A549 (cell line): ENCODE measurements at regions not wholly inside any gene's neighbourhood (a gene's known extent, or its start where the extent isn't known, plus 50 kb on each side); places are given as distances from the start of the nearest gene placed in this dataset.

Source experiments
- ATAC-seq, 2 experiments: fragments of 200-7000 bp in 1 of 2; fragments of >200 bp in 1 of 2; cut with Nextera tagmentation in 1 of 2; cut with Tn5 transposase in 1 of 2; 3 replicates each; pipeline versions ENCODE4 v1.8.0 to v1.9.1; 2018 to 2020; ENCODE audit warnings: mild to moderate bottlenecking in 1 of 2, moderate library complexity in 1 of 2
- CTCF ChIA-PET: fragments of 300-600 bp; sonication (Branson Sonifier 250); formaldehyde crosslinking; extraction: SDS; loops from one replicate; lab custom pipeline; 2021; ENCODE audit warnings: antibody characterized with exemption, inconsistent platforms; lab: Yijun Ruan, JAX
- POLR2A ChIA-PET: fragments of 350-600 bp; formaldehyde crosslinking; extraction: SDS; loops from one replicate; lab custom pipeline; 2021; ENCODE audit warnings: antibody characterized with exemption, inconsistent platforms; lab: Yijun Ruan, JAX
- DNase-seq, 2 experiments: peaks; one replicate each; pipeline versions ENCODE4 v3.0.0 to v3.0.0-alpha.2; 2011 to 2016; ENCODE audit warnings: low read depth in 1 of 2, low spot score in 1 of 2
- FAIRE-seq: peaks from 2 replicates; lab custom pipeline; 2011; peaks lifted over from hg19 to GRCh38; lab: Jason Lieb, UNC
- H3K27ac ChIP-seq, 2 experiments: fragments of >200 bp; sonication (Bioruptor Twin); formaldehyde crosslinking; 3 replicates each; pipeline ENCODE4 v1.5.1; 2016 to 2017
- H3K4me1 ChIP-seq: fragments of >200 bp; sonication (Bioruptor Twin); formaldehyde crosslinking; 3 replicates; pipeline ENCODE4 v1.6.1; 2016
- H3K4me2 ChIP-seq: fragments of >200 bp; sonication (Bioruptor Twin); formaldehyde crosslinking; 3 replicates; pipeline ENCODE4 v1.6.1; 2016
- H3K4me3 ChIP-seq: fragments of >200 bp; sonication (Bioruptor Twin); formaldehyde crosslinking; 3 replicates; pipeline ENCODE4 v1.5.1; 2016
- H3K9me3 ChIP-seq: fragments of >200 bp; sonication (Bioruptor Twin); formaldehyde crosslinking; 3 replicates; pipeline ENCODE4 v1.6.1; 2016
- BHLHE40 ChIP-seq: IDR thresholded peaks from 2 replicates; pipeline ENCODE4 v1.6.1; 2012; ENCODE audit warnings: low read depth, low read length, inconsistent platforms
- CBX2 ChIP-seq: fragments of 200-600 bp; sonication (generic); IDR thresholded peaks from 2 replicates; pipeline ENCODE4 v1.6.1; 2016; ENCODE audit warnings: low read depth, mild to moderate bottlenecking, borderline replicate concordance
- CHD4 ChIP-seq: fragments of 200-600 bp; sonication (generic); IDR thresholded peaks from 2 replicates; pipeline ENCODE4 v1.6.1; 2016; ENCODE audit warnings: antibody characterized with exemption, mild to moderate bottlenecking, borderline replicate concordance
- EHMT2 ChIP-seq: fragments of 200-600 bp; sonication (generic); IDR thresholded peaks from 2 replicates; pipeline ENCODE4 v1.6.1; 2016; ENCODE audit warnings: antibody characterized with exemption, low read depth, mild to moderate bottlenecking, moderate library complexity
- EP300 ChIP-seq, 2 experiments: fragments of >200 bp; sonication (Bioruptor Twin); formaldehyde crosslinking; IDR thresholded peaks; 2 replicates in 1 of 2; 3 replicates in 1 of 2; pipeline ENCODE4 v1.6.1; 2016 to 2017
- HEYL ChIP-seq: fragments of 250-450 bp; sonication (Bioruptor Pico); IDR thresholded peaks from 2 replicates; pipeline ENCODE4 v1.8.0; 2021; ENCODE audit warnings: mild to moderate bottlenecking, moderate library complexity
- HOXA7 ChIP-seq: fragments of 250-450 bp; sonication (Bioruptor Pico); IDR thresholded peaks from 2 replicates; pipeline ENCODE4 v1.5.0; 2020; ENCODE audit warnings: mild to moderate bottlenecking, moderate library complexity
- HOXB13 ChIP-seq: fragments of 250-450 bp; sonication (Bioruptor Pico); IDR thresholded peaks from 2 replicates; pipeline ENCODE4 v1.5.0; 2020; ENCODE audit warnings: low read depth, mild to moderate bottlenecking, moderate library complexity
- JUNB ChIP-seq: fragments of >200 bp; sonication (Bioruptor Twin); formaldehyde crosslinking; IDR thresholded peaks from 2 replicates; pipeline ENCODE4 v1.6.1; 2016
- KDM1A ChIP-seq: fragments of 200-600 bp; sonication (generic); IDR thresholded peaks from 2 replicates; pipeline ENCODE4 v1.6.1; 2016; ENCODE audit warnings: low read depth, mild to moderate bottlenecking
- KDM5A ChIP-seq: fragments of 200-600 bp; sonication (generic); IDR thresholded peaks from 2 replicates; pipeline ENCODE4 v1.6.1; 2016; ENCODE audit warnings: antibody characterized with exemption, mild to moderate bottlenecking
- MYC ChIP-seq: IDR thresholded peaks from 2 replicates; pipeline ENCODE4 v1.6.1; 2012; ENCODE audit warnings: mild to moderate bottlenecking, inconsistent platforms, low read length, improper control_type of control experiment, borderline replicate concordance
- NR3C1 ChIP-seq: fragments of >200 bp; sonication (Bioruptor Twin); formaldehyde crosslinking; IDR thresholded peaks from 3 replicates; pipeline ENCODE4 v1.6.1; 2017
- RARB ChIP-seq: fragments of 250-450 bp; sonication (Bioruptor Pico); IDR thresholded peaks from 2 replicates; pipeline ENCODE4 v1.8.0; 2021; ENCODE audit warnings: mild to moderate bottlenecking, moderate library complexity
- SMC3 ChIP-seq: fragments of >200 bp; sonication (Bioruptor Twin); formaldehyde crosslinking; IDR thresholded peaks from 3 replicates; pipeline ENCODE4 v1.6.1; 2018; ENCODE audit warnings: inconsistent platforms
- SREBF2 ChIP-seq: fragments of 450-650 bp; IDR thresholded peaks from 2 replicates; pipeline ENCODE4 v1.6.1; 2014; ENCODE audit warnings: mild to moderate bottlenecking, moderate library complexity
- TFCP2L1 ChIP-seq: fragments of 250-450 bp; sonication (Bioruptor Pico); IDR thresholded peaks from 2 replicates; pipeline ENCODE4 v1.5.0; 2021; ENCODE audit warnings: mild to moderate bottlenecking
- TP53 ChIP-seq: fragments of 250-450 bp; sonication (Bioruptor Pico); IDR thresholded peaks from 2 replicates; pipeline ENCODE4 v1.5.0; 2021; ENCODE audit warnings: mild to moderate bottlenecking, moderate library complexity
- ZFP36 ChIP-seq: fragments of 450-650 bp; IDR thresholded peaks from 2 replicates; pipeline ENCODE4 v1.6.1; 2014; ENCODE audit warnings: borderline replicate concordance; ENCODE audit not compliant: partially characterized antibody
- WGBS: methylation state at CpG from one replicate; pipeline ENCODE4 v1.1.6; 2017; ENCODE audit errors: missing lambda C conversion rate; 5-methylcytosine and 5-hydroxymethylcytosine counted together
- TF ChIP-seq, protein P1 (sequence below): fragments of 250-450 bp; sonication (Bioruptor Pico); IDR thresholded peaks from 2 replicates; pipeline ENCODE4 v1.5.0; 2020; ENCODE audit warnings: low read depth, mild to moderate bottlenecking, moderate library complexity
- TF ChIP-seq, protein P2 (sequence below): fragments of 200-600 bp; sonication (generic); IDR thresholded peaks from 2 replicates; pipeline ENCODE4 v1.6.1; 2016; ENCODE audit warnings: antibody characterized with exemption, mild to moderate bottlenecking, moderate library complexity
- TF ChIP-seq, protein P3 (sequence below): fragments of >200 bp; sonication (Bioruptor Twin); formaldehyde crosslinking; IDR thresholded peaks from 2 replicates; pipeline ENCODE4 v1.6.1; 2016
- TF ChIP-seq, protein P4 (sequence below): IDR thresholded peaks from 2 replicates; pipeline ENCODE4 v1.6.1; 2012
- TF ChIP-seq, protein P5 (sequence below): IDR thresholded peaks from 2 replicates; pipeline ENCODE4 v1.6.1; 2012; ENCODE audit warnings: low read depth, borderline replicate concordance
- TF ChIP-seq, protein P6 (sequence below): fragments of >200 bp; sonication (Bioruptor Twin); formaldehyde crosslinking; IDR thresholded peaks from 3 replicates; pipeline ENCODE4 v1.5.1; 2016

DNA sequence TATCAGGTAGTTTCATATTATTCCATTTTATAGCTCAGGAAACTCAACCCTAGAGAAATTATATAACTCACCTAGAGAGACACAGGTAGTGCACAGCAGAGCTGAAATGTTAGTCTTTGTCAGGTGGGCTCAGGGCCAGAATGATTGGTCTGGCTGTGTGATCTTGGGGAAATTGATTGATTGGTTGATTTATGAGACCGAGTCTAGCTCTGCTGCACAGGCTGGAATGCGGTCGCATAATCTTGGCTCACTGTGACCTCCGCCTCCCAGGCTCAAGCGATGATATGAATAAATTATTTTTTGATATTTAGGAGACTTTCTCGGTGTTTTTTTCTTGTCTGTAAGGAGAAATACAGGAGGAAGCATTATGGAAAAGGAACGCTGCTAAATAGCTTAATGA lies 239.9 kb upstream of the SLC10A2 start (continued):
- TF ChIP-seq SREBF2 (no peak), NR3C1 (no peak), ZFP36 (no peak), TP53 (CRISPR knock-in tag) (no peak), HOXA7 (CRISPR knock-in tag) (no peak)
- TF ChIP-seq, protein P1, sequence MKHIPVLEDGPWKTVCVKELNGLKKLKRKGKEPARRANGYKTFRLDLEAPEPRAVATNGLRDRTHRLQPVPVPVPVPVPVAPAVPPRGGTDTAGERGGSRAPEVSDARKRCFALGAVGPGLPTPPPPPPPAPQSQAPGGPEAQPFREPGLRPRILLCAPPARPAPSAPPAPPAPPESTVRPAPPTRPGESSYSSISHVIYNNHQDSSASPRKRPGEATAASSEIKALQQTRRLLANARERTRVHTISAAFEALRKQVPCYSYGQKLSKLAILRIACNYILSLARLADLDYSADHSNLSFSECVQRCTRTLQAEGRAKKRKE (CRISPR knock-in tag): no peak

DNA sequence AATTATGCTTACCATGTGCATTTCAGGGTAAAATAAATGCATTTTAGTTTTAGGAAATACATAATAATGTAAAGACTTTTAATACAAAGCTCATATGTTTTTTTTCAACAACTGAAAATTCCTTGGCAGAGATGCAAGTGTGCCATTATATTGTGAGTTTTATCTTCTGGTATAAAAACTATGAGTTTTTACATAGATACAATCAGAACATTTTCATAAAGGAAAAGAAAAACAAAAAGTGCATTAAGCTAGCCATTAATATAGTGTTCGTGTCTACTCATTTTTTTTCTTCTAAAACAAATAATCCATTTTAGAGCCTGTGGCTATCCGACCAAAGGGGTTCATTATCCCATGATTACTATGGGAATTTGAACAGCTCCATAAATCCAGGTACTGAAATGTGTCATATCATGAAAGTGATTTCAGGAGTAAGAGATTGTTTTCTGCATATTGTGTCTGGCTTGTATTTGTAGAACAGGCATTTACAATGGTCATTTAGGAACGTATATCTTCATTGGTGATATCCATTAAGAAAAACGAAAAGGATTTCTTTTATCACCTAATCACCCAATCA lies 236.9 kb upstream of the SLC10A2 start:
- ChIA-PET CTCF (interaction anchor here (1.0 kb wide), 1 partner anchor 12 kb away, joined by 3 read pairs; no protein-coding TSS in a partner anchor), POLR2A (no interaction called here)
- no peak for TF ChIP-seq CHD4
- TF ChIP-seq, protein P2, sequence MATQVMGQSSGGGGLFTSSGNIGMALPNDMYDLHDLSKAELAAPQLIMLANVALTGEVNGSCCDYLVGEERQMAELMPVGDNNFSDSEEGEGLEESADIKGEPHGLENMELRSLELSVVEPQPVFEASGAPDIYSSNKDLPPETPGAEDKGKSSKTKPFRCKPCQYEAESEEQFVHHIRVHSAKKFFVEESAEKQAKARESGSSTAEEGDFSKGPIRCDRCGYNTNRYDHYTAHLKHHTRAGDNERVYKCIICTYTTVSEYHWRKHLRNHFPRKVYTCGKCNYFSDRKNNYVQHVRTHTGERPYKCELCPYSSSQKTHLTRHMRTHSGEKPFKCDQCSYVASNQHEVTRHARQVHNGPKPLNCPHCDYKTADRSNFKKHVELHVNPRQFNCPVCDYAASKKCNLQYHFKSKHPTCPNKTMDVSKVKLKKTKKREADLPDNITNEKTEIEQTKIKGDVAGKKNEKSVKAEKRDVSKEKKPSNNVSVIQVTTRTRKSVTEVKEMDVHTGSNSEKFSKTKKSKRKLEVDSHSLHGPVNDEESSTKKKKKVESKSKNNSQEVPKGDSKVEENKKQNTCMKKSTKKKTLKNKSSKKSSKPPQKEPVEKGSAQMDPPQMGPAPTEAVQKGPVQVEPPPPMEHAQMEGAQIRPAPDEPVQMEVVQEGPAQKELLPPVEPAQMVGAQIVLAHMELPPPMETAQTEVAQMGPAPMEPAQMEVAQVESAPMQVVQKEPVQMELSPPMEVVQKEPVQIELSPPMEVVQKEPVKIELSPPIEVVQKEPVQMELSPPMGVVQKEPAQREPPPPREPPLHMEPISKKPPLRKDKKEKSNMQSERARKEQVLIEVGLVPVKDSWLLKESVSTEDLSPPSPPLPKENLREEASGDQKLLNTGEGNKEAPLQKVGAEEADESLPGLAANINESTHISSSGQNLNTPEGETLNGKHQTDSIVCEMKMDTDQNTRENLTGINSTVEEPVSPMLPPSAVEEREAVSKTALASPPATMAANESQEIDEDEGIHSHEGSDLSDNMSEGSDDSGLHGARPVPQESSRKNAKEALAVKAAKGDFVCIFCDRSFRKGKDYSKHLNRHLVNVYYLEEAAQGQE: no peak
- no peak for TF ChIP-seq TFCP2L1 (CRISPR knock-in tag)
- TF ChIP-seq KDM5A: no peak
- TF ChIP-seq EP300 (IDR thresholded peaks at IDR 0.05): no peak
- TF ChIP-seq BHLHE40: no peak
- TF ChIP-seq EHMT2: no peak
- TF ChIP-seq HOXB13 (CRISPR knock-in tag): no peak
- no peak for TF ChIP-seq MYC
- TF ChIP-seq JUNB: no peak
- TF ChIP-seq HEYL (CRISPR knock-in tag): no peak
- no peak for TF ChIP-seq KDM1A
- TF ChIP-seq, protein P3, sequence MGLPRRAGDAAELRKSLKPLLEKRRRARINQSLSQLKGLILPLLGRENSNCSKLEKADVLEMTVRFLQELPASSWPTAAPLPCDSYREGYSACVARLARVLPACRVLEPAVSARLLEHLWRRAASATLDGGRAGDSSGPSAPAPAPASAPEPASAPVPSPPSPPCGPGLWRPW: no peak
- TF ChIP-seq CBX2: no peak
- Histone ChIP-seq H3K4me3 (no peak overlapping the region), H3K9me3 (no peaks in the 10 kb centered on the region), H3K27ac (no peak overlapping the region), H3K4me1 (no peaks in the 10 kb centered on the region), H3K4me2 (no peak overlapping the region)
- FAIRE-seq: no peak
- no peak for DNase-seq
- WGBS: 2% methylated on average over 4 of the region's 4 CpGs
- no peak for ATAC-seq

DNA sequence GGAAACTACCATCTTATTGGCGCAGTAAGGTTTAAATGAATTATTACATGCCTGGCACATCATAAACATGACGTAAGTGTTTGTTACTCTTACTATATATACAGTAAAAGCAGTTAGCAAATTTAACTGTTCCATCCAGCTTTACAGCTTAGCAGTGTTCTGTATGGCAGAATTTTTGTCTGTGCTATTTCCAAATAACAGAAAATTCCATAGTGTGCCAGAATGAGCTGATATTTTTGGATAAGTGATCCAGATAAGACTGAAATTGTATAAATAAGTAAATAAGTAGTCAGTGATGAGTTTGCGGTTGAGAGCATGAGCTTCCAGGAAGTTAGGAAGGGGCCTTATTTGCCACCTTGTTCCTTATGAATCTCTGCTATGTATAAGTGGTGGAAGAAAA lies 236.5 kb upstream of the SLC10A2 start:
- Histone ChIP-seq H3K27ac (no peak overlapping the region), H3K4me1 (no peaks in the 10 kb centered on the region), H3K9me3 (no peaks in the 10 kb centered on the region), H3K4me2 (no peak overlapping the region), H3K4me3 (no peak overlapping the region)
- ATAC-seq: no peak
- no peak for FAIRE-seq
- WGBS: 32% methylated on average over 3 of the region's 3 CpGs
- ChIA-PET POLR2A (no interaction called here), CTCF (interaction anchor here (1.0 kb wide), 1 partner anchor 13 kb away, joined by 3 read pairs; no protein-coding TSS in a partner anchor)
- DNase-seq: no peak
- TF ChIP-seq, protein P4, sequence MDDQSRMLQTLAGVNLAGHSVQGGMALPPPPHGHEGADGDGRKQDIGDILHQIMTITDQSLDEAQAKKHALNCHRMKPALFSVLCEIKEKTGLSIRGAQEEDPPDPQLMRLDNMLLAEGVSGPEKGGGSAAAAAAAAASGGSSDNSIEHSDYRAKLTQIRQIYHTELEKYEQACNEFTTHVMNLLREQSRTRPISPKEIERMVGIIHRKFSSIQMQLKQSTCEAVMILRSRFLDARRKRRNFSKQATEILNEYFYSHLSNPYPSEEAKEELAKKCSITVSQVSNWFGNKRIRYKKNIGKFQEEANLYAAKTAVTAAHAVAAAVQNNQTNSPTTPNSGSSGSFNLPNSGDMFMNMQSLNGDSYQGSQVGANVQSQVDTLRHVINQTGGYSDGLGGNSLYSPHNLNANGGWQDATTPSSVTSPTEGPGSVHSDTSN: no peak
- TF ChIP-seq, protein P5, sequence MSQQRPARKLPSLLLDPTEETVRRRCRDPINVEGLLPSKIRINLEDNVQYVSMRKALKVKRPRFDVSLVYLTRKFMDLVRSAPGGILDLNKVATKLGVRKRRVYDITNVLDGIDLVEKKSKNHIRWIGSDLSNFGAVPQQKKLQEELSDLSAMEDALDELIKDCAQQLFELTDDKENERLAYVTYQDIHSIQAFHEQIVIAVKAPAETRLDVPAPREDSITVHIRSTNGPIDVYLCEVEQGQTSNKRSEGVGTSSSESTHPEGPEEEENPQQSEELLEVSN: no peak
- TF ChIP-seq RARB (CRISPR knock-in tag): no peak
- TF ChIP-seq, protein P1 (CRISPR knock-in tag): no peak
- no peak for TF ChIP-seq EP300 (IDR thresholded peaks at IDR 0.05)
- TF ChIP-seq, protein P6, sequence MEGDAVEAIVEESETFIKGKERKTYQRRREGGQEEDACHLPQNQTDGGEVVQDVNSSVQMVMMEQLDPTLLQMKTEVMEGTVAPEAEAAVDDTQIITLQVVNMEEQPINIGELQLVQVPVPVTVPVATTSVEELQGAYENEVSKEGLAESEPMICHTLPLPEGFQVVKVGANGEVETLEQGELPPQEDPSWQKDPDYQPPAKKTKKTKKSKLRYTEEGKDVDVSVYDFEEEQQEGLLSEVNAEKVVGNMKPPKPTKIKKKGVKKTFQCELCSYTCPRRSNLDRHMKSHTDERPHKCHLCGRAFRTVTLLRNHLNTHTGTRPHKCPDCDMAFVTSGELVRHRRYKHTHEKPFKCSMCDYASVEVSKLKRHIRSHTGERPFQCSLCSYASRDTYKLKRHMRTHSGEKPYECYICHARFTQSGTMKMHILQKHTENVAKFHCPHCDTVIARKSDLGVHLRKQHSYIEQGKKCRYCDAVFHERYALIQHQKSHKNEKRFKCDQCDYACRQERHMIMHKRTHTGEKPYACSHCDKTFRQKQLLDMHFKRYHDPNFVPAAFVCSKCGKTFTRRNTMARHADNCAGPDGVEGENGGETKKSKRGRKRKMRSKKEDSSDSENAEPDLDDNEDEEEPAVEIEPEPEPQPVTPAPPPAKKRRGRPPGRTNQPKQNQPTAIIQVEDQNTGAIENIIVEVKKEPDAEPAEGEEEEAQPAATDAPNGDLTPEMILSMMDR: no peak
- no peak for TF ChIP-seq KDM5A
- no peak for TF ChIP-seq HOXA7 (CRISPR knock-in tag)
- TF ChIP-seq SMC3: no peak
- TF ChIP-seq CBX2: no peak
- no peak for TF ChIP-seq EHMT2
- no peak for TF ChIP-seq MYC
